ENCODE measurements at regions not wholly inside any gene's neighbourhood (a gene's known extent, or its start where the extent isn't known, plus 50 kb on each side); places are given as distances from the start of the nearest gene placed in this dataset.

GRCh38 chr1:222876182-222876581, 61.3 kb downstream of the DISP1 start:
- TF ChIP-seq CTCF (IDR thresholded peaks at IDR 0.05) (no peak), POLR2A (IDR thresholded peaks at IDR 0.05) (no peak)

All from heart left ventricle (tissue), 13 donors.